MCF 10A (cell line): ENCODE measurements at regions not wholly inside any gene's neighbourhood (a gene's known extent, or its start where the extent isn't known, plus 50 kb on each side); places are given as distances from the start of the nearest gene placed in this dataset.

Experiments
- BruUV-seq: library from RNA; stranded (reverse); fragments of 400-500 nt; replicated peaks from 2 replicates; lab custom pipeline; 2021; lab: Mats Ljungman, UMichigan
- CTCF ChIA-PET: fragments of 300-600 bp; sonication (Branson Sonifier 250); formaldehyde crosslinking; extraction: SDS; loops from one replicate; lab custom pipeline; 2021; ENCODE audit warnings: antibody characterized with exemption, inconsistent platforms; lab: Yijun Ruan, JAX
- POLR2A ChIA-PET: fragments of 300-600, 350-650 bp; sonication (Branson Sonifier 250); formaldehyde crosslinking; extraction: SDS; loops from one replicate; lab custom pipeline; 2020; ENCODE audit warnings: antibody characterized with exemption, inconsistent platforms; lab: Yijun Ruan, JAX
- DNase-seq: peaks from one replicate; pipeline ENCODE4 v3.0.0-alpha.2; 2018; ENCODE audit not compliant: unreplicated experiment
- H3K27ac Mint-ChIP-seq: one replicate; pipeline ENCODE4 v1.8.0; 2022; ENCODE audit warnings: mild to moderate bottlenecking, low read depth, mixed read lengths; ENCODE audit not compliant: unreplicated experiment
- H3K27me3 Mint-ChIP-seq: one replicate; pipeline ENCODE4 v1.8.0; 2022; ENCODE audit warnings: mixed read lengths; ENCODE audit not compliant: insufficient read depth, unreplicated experiment
- H3K36me3 Mint-ChIP-seq: one replicate; pipeline ENCODE4 v1.8.0; 2022; ENCODE audit warnings: mild to moderate bottlenecking, moderate library complexity, mixed read lengths; ENCODE audit not compliant: insufficient read depth, unreplicated experiment
- H3K4me1 Mint-ChIP-seq: one replicate; pipeline ENCODE4 v1.8.0; 2022; ENCODE audit warnings: mixed read lengths; ENCODE audit not compliant: insufficient read depth, unreplicated experiment
- H3K4me3 Mint-ChIP-seq: one replicate; pipeline ENCODE4 v1.8.0; 2022; ENCODE audit warnings: mild to moderate bottlenecking, moderate library complexity, mixed read lengths; ENCODE audit not compliant: unreplicated experiment
- H3K9me3 Mint-ChIP-seq: one replicate; pipeline ENCODE4 v1.8.0; 2022; ENCODE audit warnings: mixed read lengths; ENCODE audit not compliant: unreplicated experiment
- CTCF ChIP-seq: fragments of 200-600 bp; IDR thresholded peaks from one replicate; pipeline ENCODE4 v1.8.0; 2022; ENCODE audit warnings: antibody characterized with exemption, mild to moderate bottlenecking; ENCODE audit not compliant: unreplicated experiment
- intact Hi-C: fragments of 100-400 bp; cut with micrococcal nuclease; formaldehyde crosslinking; loops from 2 replicates; pipeline ENCODE4 v1.14.1; 2022

GRCh38 chr1:222123111-222123510 is 381.2 kb upstream of the DUSP10 start:
- no peak overlapping the region for H3K27ac Mint-ChIP-seq
- H3K4me3 Mint-ChIP-seq = no peak overlapping the region
- intact Hi-C loops = loop anchor here (5.0 kb wide), 1 partner anchor 381 kb away; the partner anchor contains the start of gene DUSP10
- no peak for DNase-seq
- no peak for TF ChIP-seq CTCF
- ChIA-PET CTCF (interaction anchor here (0.6 to 5.7 kb wide), 15 partner anchors 9 to 511 kb away, joined by 3 to 81 read pairs (median 4); no protein-coding TSS in a partner anchor), POLR2A (no interaction called here)
- H3K9me3 Mint-ChIP-seq = no peaks in the 10 kb centered on the region
- no TSS peak for BruUV-seq
- H3K27me3 Mint-ChIP-seq = no peaks in the 10 kb centered on the region
- no peaks in the 10 kb centered on the region for H3K4me1 Mint-ChIP-seq
- H3K36me3 Mint-ChIP-seq = no peaks in the 10 kb centered on the region

GRCh38 chr1:222117809-222118208 is 375.9 kb upstream of the DUSP10 start:
- ChIA-PET CTCF (interaction anchor here (0.5 to 1.1 kb wide), 4 partner anchors 22 to 650 kb away, joined by 3 to 5 read pairs (median 4); no protein-coding TSS in a partner anchor), POLR2A (interaction anchor here (0.9 kb wide), 1 partner anchor 14 kb away, joined by 3 read pairs; no protein-coding TSS in a partner anchor)
- Mint-ChIP-seq H3K4me1 (no peaks in the 10 kb centered on the region), H3K27me3 (no peaks in the 10 kb centered on the region), H3K4me3 (no peak overlapping the region), H3K36me3 (no peaks in the 10 kb centered on the region), H3K9me3 (no peaks in the 10 kb centered on the region), H3K27ac (no peak overlapping the region)
- BruUV-seq = no TSS peak
- DNase-seq = no peak
- intact Hi-C loops = no loop called here
- TF ChIP-seq CTCF = no peak

- Mint-ChIP-seq H3K9me3 (no peaks in the 10 kb centered on the region), H3K27ac (no peak overlapping the region), H3K4me1 (no peaks in the 10 kb centered on the region), H3K4me3 (no peak overlapping the region), H3K36me3 (no peaks in the 10 kb centered on the region), H3K27me3 (no peaks in the 10 kb centered on the region)
- ChIA-PET CTCF (interaction anchor here (0.6 to 2.3 kb wide), 6 partner anchors 9 to 110 kb away, joined by 3 to 7 read pairs (median 3); no protein-coding TSS in a partner anchor), POLR2A (interaction anchor here (0.6 to 1.3 kb wide), 4 partner anchors 9 to 373 kb away, joined by 3 to 5 read pairs (median 4); partner anchors contain the start of gene DUSP10)
- intact Hi-C loops = no loop called here
- DNase-seq = no peak
- TF ChIP-seq CTCF = no peak
- BruUV-seq = no TSS peak
Measured at GRCh38 chr1:222114536-222115156, 372.8 kb upstream of the DUSP10 start.

GRCh38 chr1:222109836-222110235 is 367.9 kb upstream of the DUSP10 start:
- Mint-ChIP-seq H3K4me1 (no peaks in the 10 kb centered on the region), H3K27me3 (no peaks in the 10 kb centered on the region), H3K27ac (no peak overlapping the region), H3K9me3 (no peaks in the 10 kb centered on the region), H3K4me3 (no peak overlapping the region), H3K36me3 (peaks cover 6% of the 10 kb centered on the region)
- POLR2A ChIA-PET = interaction anchor here (0.6 kb wide), 1 partner anchor 144 kb away, joined by 3 read pairs; no protein-coding TSS in a partner anchor
- no peak for TF ChIP-seq CTCF
- BruUV-seq = no TSS peak
- no peak for DNase-seq
- CTCF ChIA-PET = interaction anchor here (0.6 to 2.6 kb wide), 3 partner anchors 13 to 69 kb away, joined by 3 to 16 read pairs (median 3); no protein-coding TSS in a partner anchor
- intact Hi-C loops = no loop called here
